Coronary artery (tissue), 2 donors: ENCODE measurements at regions not wholly inside any gene's neighbourhood (a gene's known extent, or its start where the extent isn't known, plus 50 kb on each side); places are given as distances from the start of the nearest gene placed in this dataset.

Experiments
- DNase-seq: peaks from one replicate; pipeline ENCODE4 v3.0.0-alpha.2; 2017; ENCODE audit warnings: low spot score
- H3K27ac ChIP-seq, 2 donors: fragments of 200-600 bp; sonication (generic); one replicate each; pipeline ENCODE4 v1.5.1; 2016 to 2019
- H3K4me3 ChIP-seq: fragments of 200-600 bp; sonication (generic); 2 replicates; pipeline ENCODE4 v1.5.1; 2016; ENCODE audit warnings: mild to moderate bottlenecking, moderate library complexity
- CTCF ChIP-seq: fragments of 200-600 bp; sonication (generic); IDR thresholded peaks from one replicate; pipeline ENCODE4 v1.5.1; 2019; ENCODE audit warnings: antibody characterized with exemption

GRCh38 chr15:77846986-77847385 is 214.3 kb upstream of the LINGO1 start:
- H3K4me3 ChIP-seq = no peak overlapping the region
- no peak for TF ChIP-seq CTCF
- no peak for DNase-seq
- no peak overlapping the region for H3K27ac ChIP-seq

- Histone ChIP-seq H3K27ac (no peak overlapping the region), H3K4me3 (no peak overlapping the region)
- TF ChIP-seq CTCF = no peak
- no peak for DNase-seq
These were observed 213.6 kb upstream of the LINGO1 start for GRCh38 chr15:77846360-77846759.

- no peak for DNase-seq
- TF ChIP-seq CTCF = no peak
- Histone ChIP-seq H3K27ac (no peak overlapping the region), H3K4me3 (no peak overlapping the region)
These were observed 212.2 kb upstream of the LINGO1 start for GRCh38 chr15:77844798-77845446.

GRCh38 chr15:77843546-77843945 is 210.8 kb upstream of the LINGO1 start:
- no peak for DNase-seq
- no peak for TF ChIP-seq CTCF
- no peak overlapping the region for H3K4me3 ChIP-seq
- H3K27ac ChIP-seq = no peak overlapping the region

GRCh38 chr15:77840991-77841775 is 208.5 kb upstream of the LINGO1 start:
- no peak for DNase-seq
- no peak overlapping the region for H3K27ac ChIP-seq

GRCh38 chr15:77839970-77840905 is 207.5 kb upstream of the LINGO1 start:
- Histone ChIP-seq H3K27ac (no peak overlapping the region), H3K4me3 (no peak overlapping the region)
- DNase-seq = no peak
- TF ChIP-seq CTCF = no peak

More at GRCh38 chr15:77840991-77841775, 208.5 kb upstream of the LINGO1 start:
- H3K4me3 ChIP-seq = no peak overlapping the region
- no peak for TF ChIP-seq CTCF
